Osteoblast (primary cell): ENCODE measurements at regions not wholly inside any gene's neighbourhood (a gene's known extent, or its start where the extent isn't known, plus 50 kb on each side); places are given as distances from the start of the nearest gene placed in this dataset.

Experiments used
- DNase-seq: peaks from one replicate; pipeline ENCODE4 v3.0.0; 2011; ENCODE audit warnings: low spot score, mixed read lengths; ENCODE audit not compliant: insufficient read length; ENCODE audit errors: missing footprints
- H2AFZ ChIP-seq: 2 replicates; pipeline ENCODE4 v1.6.0; 2011; ENCODE audit warnings: mild to moderate bottlenecking, low read length
- H3K27ac ChIP-seq: 2 replicates; pipeline ENCODE4 v1.5.1; 2011; ENCODE audit warnings: mild to moderate bottlenecking, low read depth, low read length, moderate library complexity
- H3K27me3 ChIP-seq: 2 replicates; pipeline ENCODE4 v1.6.0; 2012; ENCODE audit warnings: mild to moderate bottlenecking, control low read depth, inconsistent platforms, low read length, moderate library complexity; ENCODE audit not compliant: insufficient read depth
- H3K36me3 ChIP-seq: 2 replicates; pipeline ENCODE4 v1.5.1; 2011; ENCODE audit warnings: mild to moderate bottlenecking, low read length, control low read depth, moderate library complexity; ENCODE audit not compliant: insufficient read depth
- H3K4me1 ChIP-seq: 2 replicates; pipeline ENCODE4 v1.5.1; 2011; ENCODE audit warnings: mild to moderate bottlenecking, low read length, control low read depth, moderate library complexity; ENCODE audit not compliant: insufficient read depth
- H3K4me2 ChIP-seq: 2 replicates; pipeline ENCODE4 v1.6.0; 2011; ENCODE audit warnings: mild to moderate bottlenecking, low read length; ENCODE audit not compliant: insufficient read depth
- H3K4me3 ChIP-seq: fragments of 200-600 bp; sonication (generic); 3 replicates; pipeline ENCODE4 v1.5.1; 2012; ENCODE audit warnings: mild to moderate bottlenecking, low read length, inconsistent platforms; ENCODE audit not compliant: insufficient read depth
- H3K79me2 ChIP-seq: 2 replicates; pipeline ENCODE4 v1.6.0; 2012; ENCODE audit warnings: mild to moderate bottlenecking, low read length, control low read depth, inconsistent platforms; ENCODE audit not compliant: insufficient read depth
- H3K9me3 ChIP-seq: 2 replicates; pipeline ENCODE4 v1.5.1; 2011; ENCODE audit warnings: low read depth, low read length, control low read depth
- H4K20me1 ChIP-seq: 2 replicates; pipeline ENCODE4 v1.6.0; 2012; ENCODE audit warnings: mild to moderate bottlenecking, low read length, control low read depth; ENCODE audit not compliant: insufficient read depth
- CTCF ChIP-seq: IDR thresholded peaks from 2 replicates; pipeline ENCODE4 v1.5.1; 2011; ENCODE audit warnings: mild to moderate bottlenecking, low read depth, low read length, moderate library complexity; ENCODE audit errors: extremely low read depth

- H3K4me3 ChIP-seq = no peak overlapping the region
- no peaks in the 10 kb centered on the region for H3K9me3 ChIP-seq
- H3K4me1 ChIP-seq = no peaks in the 10 kb centered on the region
- H3K4me2 ChIP-seq = no peak overlapping the region
- TF ChIP-seq CTCF = no peak
- no peak for DNase-seq
- H3K79me2 ChIP-seq = no peaks in the 10 kb centered on the region
- H4K20me1 ChIP-seq = no peaks in the 10 kb centered on the region
- no peaks in the 10 kb centered on the region for H3K27me3 ChIP-seq
- H2AFZ ChIP-seq = no peak overlapping the region
- no peak overlapping the region for H3K27ac ChIP-seq
- H3K36me3 ChIP-seq = no peaks in the 10 kb centered on the region
Measured at GRCh38 chr6:86848986-86849385, 88.3 kb upstream of the HTR1E start.

GRCh38 chr6:86832686-86833085 is 104.6 kb upstream of the HTR1E start:
- Histone ChIP-seq H4K20me1 (no peaks in the 10 kb centered on the region), H3K9me3 (no peaks in the 10 kb centered on the region), H3K27ac (no peak overlapping the region), H3K4me2 (no peak overlapping the region), H3K4me3 (no peak overlapping the region), H3K27me3 (no peaks in the 10 kb centered on the region), H3K4me1 (no peaks in the 10 kb centered on the region), H2AFZ (no peak overlapping the region), H3K79me2 (no peaks in the 10 kb centered on the region), H3K36me3 (no peaks in the 10 kb centered on the region)
- no peak for TF ChIP-seq CTCF
- DNase-seq = no peak

- DNase-seq = no peak
- no peak for TF ChIP-seq CTCF
Measured at GRCh38 chr6:86825436-86825835, 111.9 kb upstream of the HTR1E start.

GRCh38 chr6:86822747-86823146 is 114.6 kb upstream of the HTR1E start:
- no peaks in the 10 kb centered on the region for H3K9me3 ChIP-seq
- no peaks in the 10 kb centered on the region for H3K4me1 ChIP-seq
- H3K27me3 ChIP-seq = no peaks in the 10 kb centered on the region
- no peak overlapping the region for H3K4me2 ChIP-seq
- no peaks in the 10 kb centered on the region for H4K20me1 ChIP-seq
- H3K4me3 ChIP-seq = no peak overlapping the region
- H3K79me2 ChIP-seq = no peaks in the 10 kb centered on the region
- H3K27ac ChIP-seq = no peak overlapping the region
- H3K36me3 ChIP-seq = no peaks in the 10 kb centered on the region
- no peak overlapping the region for H2AFZ ChIP-seq
- no peak for TF ChIP-seq CTCF
- no peak for DNase-seq

More at GRCh38 chr6:86825436-86825835, 111.9 kb upstream of the HTR1E start:
- Histone ChIP-seq H3K4me1 (no peaks in the 10 kb centered on the region), H4K20me1 (no peaks in the 10 kb centered on the region), H3K4me2 (no peak overlapping the region), H3K27ac (no peak overlapping the region), H3K9me3 (no peaks in the 10 kb centered on the region), H3K4me3 (no peak overlapping the region), H3K27me3 (no peaks in the 10 kb centered on the region), H3K79me2 (no peaks in the 10 kb centered on the region), H2AFZ (no peak overlapping the region), H3K36me3 (no peaks in the 10 kb centered on the region)
